ENCODE measurements at regions not wholly inside any gene's neighbourhood (a gene's known extent, or its start where the extent isn't known, plus 50 kb on each side); places are given as distances from the start of the nearest gene placed in this dataset.

GRCh38 chr4:13159041-13159620, 325.0 kb downstream of the RAB28 start:
- TF ChIP-seq JUND (IDR thresholded peaks at IDR 0.05) (no peak), MXI1 (IDR thresholded peaks at IDR 0.05; ENCODE audit: low read depth, low read length) (no peak), CTCF (IDR thresholded peaks at IDR 0.05) (no peak), POLR2AphosphoS5 (IDR thresholded peaks at IDR 0.05; ENCODE audit: low read depth, low read length) (no peak), RAD21 (IDR thresholded peaks at IDR 0.05; ENCODE audit: low read length) (no peak), TAF1 (IDR thresholded peaks at IDR 0.05; ENCODE audit: borderline replicate concordance, low read depth, low read length) (no peak), YY1 (IDR thresholded peaks at IDR 0.05; ENCODE audit: low read depth) (no peak), USF2 (IDR thresholded peaks at IDR 0.05; ENCODE audit: borderline replicate concordance, low read depth, low read length) (no peak), EP300 (IDR thresholded peaks at IDR 0.05; ENCODE audit: borderline replicate concordance in 1 of 2, low read depth in 1 of 2, low read length in 1 of 2) (no peak), PBX3 (IDR thresholded peaks at IDR 0.05) (no peak), RFX5 (IDR thresholded peaks at IDR 0.05; ENCODE audit: low read length) (no peak), NRF1 (IDR thresholded peaks at IDR 0.05; ENCODE audit: low read depth, low read length) (no peak)
